SU-DHL-6 (cell line): ENCODE measurements at regions not wholly inside any gene's neighbourhood (a gene's known extent, or its start where the extent isn't known, plus 50 kb on each side); places are given as distances from the start of the nearest gene placed in this dataset.
"Not testable (repeated sequence)": the region's sequence is repeated elsewhere in the genome, so short reads cannot be mapped to it uniquely, and the experiment has no call there.

Source experiments
- H2AFZ ChIP-seq: fragments of 200-600 bp; sonication (generic); 2 replicates; pipeline ENCODE4 v1.6.1; 2014; ENCODE audit warnings: low read depth, mild to moderate bottlenecking, moderate library complexity, mixed read lengths, antibody characterized with exemption, low read length; ENCODE audit not compliant: severe bottlenecking
- H3F3A ChIP-seq: fragments of 200-600 bp; shearing (Covaris generic); 2 replicates; pipeline ENCODE4 v1.6.0; 2016; ENCODE audit warnings: antibody characterized with exemption, mild to moderate bottlenecking; ENCODE audit not compliant: insufficient read depth
- H3K27ac ChIP-seq: fragments of 200-600 bp; sonication (generic); 2 replicates; pipeline ENCODE4 v1.5.1; 2016; ENCODE audit warnings: low read depth, mild to moderate bottlenecking, low read length, moderate library complexity, mixed read lengths
- H3K27me3 ChIP-seq: fragments of 200-600 bp; sonication (generic), shearing (Covaris generic); 2 replicates; pipeline ENCODE4 v1.6.0; 2014; ENCODE audit warnings: mild to moderate bottlenecking, low read length
- H3K36me3 ChIP-seq: fragments of 200-600 bp; sonication (generic); 2 replicates; pipeline ENCODE4 v1.6.1; 2014; ENCODE audit warnings: mild to moderate bottlenecking, low read length, mixed read lengths
- H3K4me2 ChIP-seq: fragments of 300-600, 200-600 bp; shearing (Covaris generic), sonication (generic); 2 replicates; pipeline ENCODE4 v1.6.0; 2014; ENCODE audit warnings: low read length, low read depth, mild to moderate bottlenecking; ENCODE audit not compliant: poor library complexity, severe bottlenecking
- H3K4me3 ChIP-seq: fragments of 200-600 bp; sonication (generic); 2 replicates; pipeline ENCODE4 v1.5.1; 2014; ENCODE audit warnings: antibody characterized with exemption, low read length, mild to moderate bottlenecking, mixed read lengths; ENCODE audit not compliant: insufficient read depth, poor library complexity, severe bottlenecking
- H3K79me2 ChIP-seq: fragments of 200-600 bp; sonication (generic); 2 replicates; pipeline ENCODE4 v1.6.1; 2014; ENCODE audit warnings: mild to moderate bottlenecking, low read length, moderate library complexity; ENCODE audit not compliant: insufficient read depth
- H3K9ac ChIP-seq: fragments of 200-600 bp; sonication (generic); 2 replicates; pipeline ENCODE4 v1.7.0; 2014; ENCODE audit warnings: mild to moderate bottlenecking, low read length
- H3K9me2 ChIP-seq: fragments of 200-600 bp; sonication (generic); replicated peaks from 2 replicates; pipeline ENCODE4 v1.6.1; 2014; ENCODE audit warnings: low read length; ENCODE audit not compliant: insufficient read depth
- H3K9me3 ChIP-seq: fragments of 200-600 bp; sonication (generic); 2 replicates; pipeline ENCODE4 v1.6.1; 2014; ENCODE audit warnings: low read length, mixed read lengths; ENCODE audit not compliant: insufficient read depth
- H4K20me1 ChIP-seq: fragments of 200-600 bp; sonication (generic); 2 replicates; pipeline ENCODE4 v1.6.1; 2014; ENCODE audit warnings: low read depth, mild to moderate bottlenecking, antibody characterized with exemption, low read length, moderate library complexity, mixed read lengths

DNA sequence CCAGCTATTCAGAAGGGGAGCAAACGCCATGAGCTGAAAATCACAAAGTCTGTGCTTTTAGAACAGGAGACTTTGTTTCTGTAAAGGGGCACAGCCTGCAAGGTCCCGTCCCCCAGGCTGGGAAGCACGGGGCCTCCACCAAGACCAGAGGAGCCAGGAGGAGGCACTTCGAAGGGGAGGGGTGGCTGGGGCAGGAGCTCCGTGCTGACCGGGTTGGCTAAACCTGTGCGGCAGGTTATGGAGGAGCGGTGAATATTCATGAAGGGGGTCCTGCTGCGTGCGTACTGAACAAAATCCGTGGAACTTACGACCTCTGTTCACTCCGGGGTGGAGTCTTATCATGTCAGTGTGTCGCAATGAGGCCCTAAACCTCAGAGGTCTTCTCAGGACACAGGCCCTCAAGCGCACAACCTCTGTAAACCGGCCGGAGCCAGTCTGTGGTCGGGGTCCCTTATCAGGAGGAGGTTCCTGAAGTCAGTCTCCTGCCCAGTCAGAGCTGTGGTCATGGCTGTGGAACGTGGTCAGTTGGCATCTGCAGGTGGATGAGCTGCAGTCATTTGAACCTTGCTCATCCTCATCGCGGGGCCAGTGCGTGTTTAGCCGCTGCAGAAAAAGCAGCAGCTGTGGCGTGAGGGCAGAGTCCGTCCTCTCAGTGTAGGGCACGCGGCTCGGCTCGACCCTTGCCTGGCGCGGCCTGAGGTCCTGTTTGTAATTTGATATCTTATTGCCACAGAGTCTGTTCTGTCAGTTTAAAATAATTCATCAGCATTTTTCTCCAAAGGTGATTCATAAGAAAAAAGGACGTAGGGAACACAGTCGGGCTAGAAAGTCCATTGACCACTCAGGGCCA, 5507.7 kb upstream of the TPTE start:
- H3K27ac ChIP-seq, H3K9me3 ChIP-seq, H3K27me3 ChIP-seq, H3F3A ChIP-seq, H2AFZ ChIP-seq, H4K20me1 ChIP-seq, H3K36me3 ChIP-seq, H3K79me2 ChIP-seq, H3K9me2 ChIP-seq, H3K4me2 ChIP-seq, H3K9ac ChIP-seq, H3K4me3 ChIP-seq: not testable (repeated sequence)

- not testable (repeated sequence) for H3K4me2 ChIP-seq, H3K9me3 ChIP-seq, H3K79me2 ChIP-seq, H3K4me3 ChIP-seq, H4K20me1 ChIP-seq, H2AFZ ChIP-seq, H3K36me3 ChIP-seq, H3K9ac ChIP-seq, H3K27ac ChIP-seq, H3K27me3 ChIP-seq, H3F3A ChIP-seq, H3K9me2 ChIP-seq
These were observed 5506.2 kb upstream of the TPTE start for GRCh38 chr21:5015187-5015586.

DNA sequence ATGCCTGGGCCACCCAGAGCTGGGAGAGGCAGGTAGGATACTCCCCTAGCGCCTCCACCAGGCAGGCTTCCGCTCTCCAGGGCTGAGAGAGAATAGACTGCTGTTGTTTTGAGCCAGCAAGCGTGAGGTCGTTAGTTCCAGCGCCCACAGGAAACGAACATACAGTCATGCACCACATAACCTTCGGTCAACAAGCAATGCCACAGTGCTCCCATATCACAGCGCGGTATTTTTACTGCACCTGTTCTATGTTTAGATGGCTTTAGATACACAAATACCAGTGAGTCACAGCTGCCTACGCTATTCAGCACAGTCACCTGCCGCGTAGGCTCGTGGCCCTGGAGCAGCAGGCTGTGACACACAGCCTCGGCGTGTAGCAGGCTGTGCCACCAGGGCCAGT, 5502.3 kb upstream of the TPTE start:
- not testable (repeated sequence) for H3K9me2 ChIP-seq, H3K9ac ChIP-seq, H3K27me3 ChIP-seq, H3K36me3 ChIP-seq, H3K4me3 ChIP-seq, H3K4me2 ChIP-seq, H3K27ac ChIP-seq, H3F3A ChIP-seq, H4K20me1 ChIP-seq, H3K79me2 ChIP-seq, H2AFZ ChIP-seq, H3K9me3 ChIP-seq

- H3K9me3 ChIP-seq, H3K36me3 ChIP-seq, H3K27ac ChIP-seq, H3K9me2 ChIP-seq, H3K27me3 ChIP-seq, H2AFZ ChIP-seq, H3K4me2 ChIP-seq, H3F3A ChIP-seq, H3K79me2 ChIP-seq, H4K20me1 ChIP-seq, H3K9ac ChIP-seq, H3K4me3 ChIP-seq: not testable (repeated sequence)
These were observed 5499.6 kb upstream of the TPTE start for GRCh38 chr21:5021815-5022214.

- H3K9me2 ChIP-seq, H3K27ac ChIP-seq, H3K27me3 ChIP-seq, H3K36me3 ChIP-seq, H2AFZ ChIP-seq, H3F3A ChIP-seq, H3K79me2 ChIP-seq, H3K4me3 ChIP-seq, H3K9me3 ChIP-seq, H3K4me2 ChIP-seq, H4K20me1 ChIP-seq, H3K9ac ChIP-seq: not testable (repeated sequence)
These were observed 5499.1 kb upstream of the TPTE start for GRCh38 chr21:5022254-5022653.

DNA sequence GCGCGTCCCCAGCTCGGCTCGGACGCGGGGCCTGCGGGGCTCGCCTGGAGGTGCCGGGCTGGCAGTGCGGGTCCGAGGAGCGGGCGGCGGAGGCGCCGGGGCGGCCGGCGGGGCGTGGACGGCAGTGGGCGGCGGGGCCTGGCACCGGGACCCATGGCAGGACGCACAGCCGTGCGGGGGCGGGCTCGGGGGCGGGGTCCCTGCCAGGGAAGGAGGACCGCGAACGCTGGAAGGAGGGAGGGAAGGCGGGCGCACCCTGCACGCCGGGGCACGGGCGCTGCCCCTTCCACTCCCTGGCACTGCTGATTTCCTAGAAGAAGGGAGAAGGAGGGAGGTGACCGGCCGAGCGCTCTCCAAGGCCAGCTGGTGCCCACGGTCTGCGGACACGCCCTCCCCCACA, 5498.6 kb upstream of the TPTE start:
- not testable (repeated sequence) for H3K9ac ChIP-seq, H3K27me3 ChIP-seq, H3K27ac ChIP-seq, H3K9me3 ChIP-seq, H3K79me2 ChIP-seq, H3K36me3 ChIP-seq, H3K4me3 ChIP-seq, H4K20me1 ChIP-seq, H3K4me2 ChIP-seq, H3F3A ChIP-seq, H3K9me2 ChIP-seq, H2AFZ ChIP-seq

- not testable (repeated sequence) for H3F3A ChIP-seq, H3K4me3 ChIP-seq, H3K4me2 ChIP-seq, H3K36me3 ChIP-seq, H3K27ac ChIP-seq, H3K27me3 ChIP-seq, H3K9me2 ChIP-seq, H3K9ac ChIP-seq, H3K79me2 ChIP-seq, H2AFZ ChIP-seq, H4K20me1 ChIP-seq, H3K9me3 ChIP-seq
These were observed 5486.2 kb upstream of the TPTE start for GRCh38 chr21:5035147-5035546.

DNA sequence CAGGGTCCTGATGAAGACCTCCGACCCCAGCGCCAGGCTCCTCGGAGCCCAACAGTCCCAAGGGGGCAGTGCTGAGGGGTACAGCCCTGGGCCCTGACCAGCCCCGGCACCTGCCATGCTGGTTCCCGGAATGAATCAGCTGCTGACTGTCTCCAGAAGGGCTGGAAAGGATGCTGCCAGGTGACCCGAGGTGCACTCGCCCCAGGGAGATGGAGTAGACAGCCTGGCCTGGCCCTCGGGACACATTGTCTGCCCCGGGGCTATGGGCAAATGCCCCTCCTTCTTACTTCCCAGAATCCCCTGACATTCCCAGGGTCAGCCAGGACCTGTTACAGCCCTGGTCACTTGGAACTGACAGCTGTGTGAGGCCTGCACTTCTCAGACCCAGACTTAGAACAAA, 5485.8 kb upstream of the TPTE start:
- not testable (repeated sequence) for H4K20me1 ChIP-seq, H3K79me2 ChIP-seq, H3K36me3 ChIP-seq, H3K9ac ChIP-seq, H3F3A ChIP-seq, H3K4me3 ChIP-seq, H3K9me3 ChIP-seq, H3K27ac ChIP-seq, H2AFZ ChIP-seq, H3K9me2 ChIP-seq, H3K4me2 ChIP-seq, H3K27me3 ChIP-seq
